ENCODE measurements at regions not wholly inside any gene's neighbourhood (a gene's known extent, or its start where the extent isn't known, plus 50 kb on each side); places are given as distances from the start of the nearest gene placed in this dataset.
A peak's percentile ranks its signal among the peaks of the same experiment; 100 is the strongest.

DNA sequence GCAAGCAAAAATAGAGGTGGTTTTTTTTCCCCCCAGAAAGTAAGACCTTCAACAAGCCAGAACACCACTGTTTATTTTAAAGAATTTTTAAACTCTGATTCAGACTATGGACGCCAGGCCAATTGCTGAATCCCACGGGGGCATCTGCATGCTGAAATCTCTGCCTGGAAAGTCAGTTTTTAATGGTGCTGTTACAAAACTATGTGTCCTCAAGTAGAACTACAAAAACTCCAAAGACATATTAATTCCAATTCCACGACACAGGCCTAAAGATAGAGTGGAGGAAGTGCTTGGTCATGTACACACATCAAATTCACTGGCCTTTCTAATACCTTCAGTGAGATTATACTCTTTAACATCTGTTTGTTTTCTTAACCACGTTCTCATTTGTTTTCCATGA is 490.5 kb upstream of the NR2F2 start:
- H3K27ac Mint-ChIP-seq: peak overlapping the region; percentile 6
- no peak overlapping the region for H3K4me3 Mint-ChIP-seq
- DNase-seq (ENCODE audit: low spot score in 2 of 2) (no peak), ATAC-seq (no peak)
- no peaks in the 10 kb centered on the region for H3K36me3 Mint-ChIP-seq
- peaks cover 8% of the 10 kb centered on the region for H3K4me1 Mint-ChIP-seq
- H3K9me3 Mint-ChIP-seq: no peaks in the 10 kb centered on the region

DNA sequence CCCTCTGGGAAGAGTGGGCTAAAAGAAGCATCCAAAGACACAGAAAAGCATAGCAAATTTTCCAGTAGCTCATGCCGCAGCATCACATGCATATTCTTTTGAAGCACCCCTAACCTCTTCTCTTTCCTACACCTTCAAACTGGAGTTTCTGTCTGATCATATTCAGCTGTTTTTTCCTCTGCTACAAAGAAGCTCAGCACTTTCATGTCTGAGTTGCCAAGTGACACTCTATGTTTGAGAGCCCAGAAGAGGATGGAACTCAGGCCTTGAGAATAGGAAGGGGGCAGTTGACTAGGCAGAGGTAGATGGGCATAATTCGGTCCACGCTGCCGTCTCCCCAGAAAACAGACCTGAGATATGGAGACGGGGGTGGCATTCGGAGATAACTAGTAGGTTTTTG is 489.6 kb upstream of the NR2F2 start:
- Mint-ChIP-seq H3K4me1 (peaks cover 8% of the 10 kb centered on the region), H3K9me3 (no peaks in the 10 kb centered on the region), H3K4me3 (no peak overlapping the region), H3K36me3 (no peaks in the 10 kb centered on the region), H3K27ac (no peak overlapping the region)
- ATAC-seq (no peak), DNase-seq (ENCODE audit: low spot score in 2 of 2) (no peak)

DNA sequence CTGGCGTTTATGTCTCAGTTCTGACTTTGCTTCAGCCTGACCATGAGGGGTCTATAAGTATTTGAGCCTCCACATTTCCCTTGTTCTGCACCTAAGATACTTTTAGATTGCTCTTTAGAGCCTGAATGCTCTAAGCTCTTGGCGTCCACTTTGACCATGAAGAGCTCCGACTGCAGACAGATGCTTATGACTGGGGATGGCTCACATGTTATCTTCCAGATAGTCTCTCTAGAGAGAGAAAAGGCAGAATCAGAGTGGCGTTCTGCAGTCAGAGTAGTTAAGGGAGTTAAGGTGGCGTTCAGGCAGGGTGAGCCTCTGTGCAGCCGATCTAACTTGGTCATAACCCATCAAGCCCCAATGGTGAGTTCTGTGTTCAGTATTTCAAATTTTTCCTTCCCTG is 487.9 kb upstream of the NR2F2 start:
- Mint-ChIP-seq H3K4me3 (no peak overlapping the region), H3K9me3 (peaks cover 4% of the 10 kb centered on the region), H3K36me3 (no peaks in the 10 kb centered on the region), H3K4me1 (peaks cover 8% of the 10 kb centered on the region), H3K27ac (no peak overlapping the region)
- ATAC-seq (no peak), DNase-seq (ENCODE audit: low spot score in 2 of 2) (no peak)

DNA sequence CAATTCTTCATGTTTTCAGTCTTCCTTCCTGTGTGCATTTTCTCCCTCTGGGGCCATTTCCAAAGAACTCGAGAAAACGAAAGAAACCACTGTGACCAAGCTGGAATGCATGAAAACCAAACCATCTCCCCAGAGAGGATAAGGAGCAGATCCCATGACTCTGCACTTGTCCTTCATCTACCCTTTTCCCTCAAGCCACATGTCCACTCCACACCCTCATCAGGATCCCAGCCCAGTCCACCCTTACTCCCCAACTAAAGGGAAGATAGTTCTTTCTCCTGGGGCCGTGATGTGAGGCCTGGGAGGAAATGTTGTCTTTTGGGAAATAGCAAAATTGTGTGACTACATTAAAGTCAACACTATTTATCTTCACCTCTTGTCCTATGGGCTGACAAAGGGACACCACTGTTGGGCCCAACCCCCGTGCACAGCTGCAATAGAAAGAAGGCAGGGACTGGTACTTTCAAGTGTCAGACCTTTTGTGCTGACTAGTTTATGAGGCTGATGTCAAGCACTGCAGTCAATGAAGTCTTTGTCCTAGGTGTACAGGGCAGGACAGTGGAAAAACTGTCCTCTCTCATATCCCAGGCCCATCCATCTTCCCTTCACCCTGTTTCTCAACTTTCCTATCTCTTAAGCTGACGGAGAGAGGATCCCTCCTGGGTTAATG is 487.1 kb upstream of the NR2F2 start:
- H3K4me1 Mint-ChIP-seq: peaks cover 8% of the 10 kb centered on the region
- no peak overlapping the region for H3K27ac Mint-ChIP-seq
- H3K9me3 Mint-ChIP-seq: peaks cover 4% of the 10 kb centered on the region
- DNase-seq (ENCODE audit: low spot score in 2 of 2): no peak
- ATAC-seq: no peak
- no peak overlapping the region for H3K4me3 Mint-ChIP-seq
- no peaks in the 10 kb centered on the region for H3K36me3 Mint-ChIP-seq

DNA sequence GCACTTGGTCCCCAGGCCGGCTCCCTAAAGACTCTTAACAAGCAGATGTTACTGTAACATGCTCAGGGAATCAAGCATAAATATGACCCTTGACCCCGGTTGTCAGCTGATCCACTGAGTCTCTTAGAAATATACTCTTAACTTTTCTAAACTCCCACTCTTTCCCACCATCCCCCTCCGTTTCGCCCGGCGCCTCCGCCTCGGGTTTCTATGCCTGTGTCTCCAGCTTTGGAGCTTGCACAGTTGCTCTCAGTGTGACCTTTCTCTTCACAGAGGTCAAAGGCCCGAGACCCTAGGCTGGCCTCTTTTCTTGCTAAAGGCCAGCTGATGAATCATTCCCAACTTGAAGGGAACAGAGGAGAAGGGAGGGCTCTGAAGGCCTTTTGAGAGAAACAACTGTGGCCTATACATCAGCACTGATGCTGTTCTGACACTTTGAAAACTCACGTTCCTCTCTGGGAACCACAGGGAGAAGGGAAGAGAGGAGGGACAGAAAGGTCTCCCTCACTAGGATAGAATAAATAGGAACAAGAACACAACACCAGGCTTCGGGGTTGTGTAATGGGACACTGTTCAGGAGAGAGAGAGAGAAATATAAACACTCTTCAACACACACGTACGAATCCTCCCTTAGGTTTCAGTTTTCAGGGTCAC is 484.5 kb upstream of the NR2F2 start:
- peaks cover 4% of the 10 kb centered on the region for H3K9me3 Mint-ChIP-seq
- no peak overlapping the region for H3K4me3 Mint-ChIP-seq
- no peaks in the 10 kb centered on the region for H3K36me3 Mint-ChIP-seq
- H3K27ac Mint-ChIP-seq: no peak overlapping the region
- DNase-seq (ENCODE audit: low spot score in 2 of 2) (no peak), ATAC-seq (no peak)
- no peaks in the 10 kb centered on the region for H3K4me1 Mint-ChIP-seq

DNA sequence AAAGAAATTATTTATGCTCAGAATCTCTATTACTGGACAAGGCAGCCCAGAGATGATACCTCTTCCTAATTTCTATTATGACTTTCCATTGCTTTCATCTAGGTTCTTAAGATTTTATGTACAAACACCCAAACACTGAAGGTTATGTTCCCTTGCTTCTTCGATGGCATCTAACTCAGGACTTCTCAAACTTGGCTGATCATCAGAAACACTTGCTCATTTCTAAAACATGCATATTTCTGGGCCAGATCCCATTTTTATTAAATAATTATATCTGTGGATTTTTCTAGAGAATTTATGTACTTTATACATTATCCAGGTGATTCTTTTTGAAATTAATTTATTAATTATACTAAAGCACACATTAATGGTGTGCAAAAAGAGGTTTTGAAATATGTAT is 482.4 kb upstream of the NR2F2 start:
- ATAC-seq (no peak), DNase-seq (ENCODE audit: low spot score in 2 of 2) (no peak)
- peaks cover 4% of the 10 kb centered on the region for H3K9me3 Mint-ChIP-seq
- no peak overlapping the region for H3K27ac Mint-ChIP-seq
- H3K4me3 Mint-ChIP-seq: no peak overlapping the region
- no peaks in the 10 kb centered on the region for H3K4me1 Mint-ChIP-seq
- H3K36me3 Mint-ChIP-seq: no peaks in the 10 kb centered on the region

DNA sequence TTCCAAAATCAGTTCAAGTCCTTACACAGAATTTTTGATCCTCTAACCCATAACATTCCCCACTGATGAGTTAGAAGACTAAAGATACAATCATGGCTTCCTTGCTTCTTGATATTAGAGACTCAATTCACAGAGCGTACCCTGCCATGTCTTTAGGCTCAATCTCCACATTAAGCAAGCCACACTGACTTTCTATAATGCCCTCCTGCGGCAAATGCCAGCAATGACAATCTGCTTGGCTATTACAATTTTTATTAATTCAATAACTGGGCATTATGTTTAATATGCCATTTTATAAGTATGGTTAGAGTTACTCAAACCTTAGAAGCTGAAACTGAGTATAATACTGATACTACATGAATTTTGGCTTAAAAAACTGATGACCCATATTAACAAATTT is 479.7 kb upstream of the NR2F2 start:
- H3K4me1 Mint-ChIP-seq: no peaks in the 10 kb centered on the region
- DNase-seq (ENCODE audit: low spot score in 2 of 2) (no peak), ATAC-seq (no peak)
- no peak overlapping the region for H3K4me3 Mint-ChIP-seq
- no peaks in the 10 kb centered on the region for H3K36me3 Mint-ChIP-seq
- H3K9me3 Mint-ChIP-seq: peaks cover 4% of the 10 kb centered on the region
- no peak overlapping the region for H3K27ac Mint-ChIP-seq

DNA sequence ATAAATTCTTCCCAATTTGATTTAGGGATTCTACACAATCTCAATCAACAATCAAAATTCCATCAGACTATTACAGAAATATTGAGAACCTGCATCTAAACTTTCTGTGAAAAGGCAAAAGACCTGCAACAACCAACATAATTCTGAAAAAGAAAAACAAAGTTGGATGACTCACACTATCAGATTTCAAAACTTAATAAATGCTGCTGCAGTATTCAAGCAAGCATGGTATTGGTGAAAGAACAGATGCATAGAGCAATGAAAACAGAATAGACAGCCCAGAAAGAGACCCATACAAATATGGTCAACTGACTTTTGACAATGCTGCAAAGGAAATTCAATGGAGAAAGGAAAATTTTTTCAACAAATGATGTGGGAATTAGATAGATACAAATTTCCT is 477.1 kb upstream of the NR2F2 start:
- Mint-ChIP-seq H3K4me1 (no peaks in the 10 kb centered on the region), H3K9me3 (no peaks in the 10 kb centered on the region), H3K36me3 (no peaks in the 10 kb centered on the region), H3K4me3 (no peak overlapping the region), H3K27ac (no peak overlapping the region)
- DNase-seq (ENCODE audit: low spot score in 2 of 2): no peak
- no peak for ATAC-seq

DNA sequence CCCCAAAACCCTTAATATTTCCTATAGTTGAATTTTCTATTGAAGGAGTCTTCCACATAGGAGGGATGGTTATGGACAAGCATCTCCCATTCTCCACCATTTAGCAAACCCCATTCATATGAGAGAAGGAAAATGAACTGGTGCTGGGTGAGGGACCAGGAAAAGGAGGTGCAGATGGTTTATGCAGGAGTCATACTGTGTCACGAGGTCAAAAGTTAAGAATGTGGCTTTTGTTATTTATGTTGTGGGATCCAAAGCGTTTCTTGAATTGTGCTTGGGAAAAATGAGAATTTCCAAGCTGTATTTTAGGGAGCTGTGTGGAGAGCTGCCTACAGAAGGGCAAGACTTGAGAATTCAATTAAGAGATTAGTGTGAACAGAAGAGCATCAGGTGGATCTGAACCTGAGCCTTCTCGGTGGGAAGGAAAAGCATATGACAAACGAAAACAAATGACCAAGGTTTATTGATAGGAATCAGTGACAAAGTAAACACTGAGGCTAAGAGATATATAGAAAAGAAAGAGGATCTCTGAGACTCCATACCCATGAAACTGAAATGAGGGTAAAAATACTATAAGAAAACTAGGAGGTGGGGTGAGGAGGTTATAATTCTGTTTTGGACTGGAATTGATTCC is 473.3 kb upstream of the NR2F2 start:
- ATAC-seq (no peak), DNase-seq (ENCODE audit: low spot score in 2 of 2) (no peak)
- Mint-ChIP-seq H3K9me3 (no peaks in the 10 kb centered on the region), H3K4me3 (no peak overlapping the region), H3K4me1 (no peaks in the 10 kb centered on the region), H3K27ac (no peak overlapping the region), H3K36me3 (no peaks in the 10 kb centered on the region)

DNA sequence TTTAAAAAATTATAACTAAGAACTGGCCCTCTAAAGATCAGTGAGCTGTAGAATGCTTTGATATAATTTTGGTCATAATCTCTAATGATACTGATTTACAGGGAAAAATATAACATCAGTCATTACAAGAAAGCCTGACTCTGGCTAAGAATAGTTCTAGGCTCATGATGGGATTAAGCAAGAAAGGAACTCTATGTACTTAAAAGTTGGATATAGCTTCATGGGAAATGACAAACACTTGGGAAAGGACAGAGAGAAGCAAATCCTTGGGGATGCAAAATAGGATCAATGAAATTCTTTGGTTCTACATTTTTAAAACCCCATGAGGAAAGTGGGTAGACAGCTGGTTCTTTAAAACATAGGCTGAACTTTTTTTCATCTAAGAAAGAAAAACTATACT is 472.7 kb upstream of the NR2F2 start:
- Mint-ChIP-seq H3K36me3 (no peaks in the 10 kb centered on the region), H3K4me3 (no peak overlapping the region)

DNA sequence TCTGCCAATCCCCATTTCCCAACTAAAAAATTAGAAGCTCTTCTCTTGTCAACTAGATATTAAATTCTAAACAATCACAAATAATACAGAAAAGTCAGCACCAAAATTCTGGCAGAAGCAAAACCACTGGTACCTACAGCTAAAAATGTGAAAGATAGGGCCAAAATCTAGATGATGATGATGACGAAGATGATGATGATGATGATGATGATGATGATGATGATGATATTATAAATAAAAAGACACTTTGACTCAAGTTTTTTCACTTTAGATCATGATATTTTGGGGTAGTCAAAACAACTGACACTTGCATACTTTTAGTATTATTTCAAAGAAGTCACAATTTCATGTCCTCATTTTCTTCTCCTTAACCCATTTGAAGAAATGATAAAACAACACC is 470.1 kb upstream of the NR2F2 start:
- no peak for DNase-seq (ENCODE audit: low spot score in 2 of 2)

More for the DNA sequence above, 472.7 kb upstream of the NR2F2 start:
- Mint-ChIP-seq H3K4me1 (no peaks in the 10 kb centered on the region), H3K27ac (no peak overlapping the region), H3K9me3 (no peaks in the 10 kb centered on the region)
- no peak for ATAC-seq
- DNase-seq (ENCODE audit: low spot score in 2 of 2): no peak

DNA sequence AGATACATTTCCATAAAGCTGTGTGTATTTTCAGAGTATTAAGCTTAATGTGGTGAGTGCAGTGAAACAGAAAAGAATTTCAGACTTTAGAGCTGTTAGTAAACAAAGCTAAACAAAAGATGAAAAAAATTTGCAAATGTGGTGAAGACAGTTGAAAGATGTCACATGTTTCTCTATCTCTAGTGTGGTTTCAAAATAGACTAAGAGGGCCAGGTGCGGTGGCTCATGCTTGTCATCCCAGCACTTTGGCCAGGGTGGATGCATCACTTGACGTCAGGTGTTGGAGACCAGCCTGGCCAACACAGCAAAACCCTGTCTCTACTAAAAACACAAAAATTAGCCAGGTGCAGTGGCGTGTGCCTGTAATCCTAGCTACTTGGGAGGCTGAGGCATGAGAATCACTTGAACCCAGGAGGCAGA is 466.0 kb upstream of the NR2F2 start:
- H3K9me3 Mint-ChIP-seq: no peaks in the 10 kb centered on the region
- H3K4me3 Mint-ChIP-seq: no peak overlapping the region
- ATAC-seq: peak; percentile 64
- DNase-seq (ENCODE audit: low spot score in 2 of 2): no peak
- H3K36me3 Mint-ChIP-seq: no peaks in the 10 kb centered on the region
- H3K4me1 Mint-ChIP-seq: peaks cover 24% of the 10 kb centered on the region
- H3K27ac Mint-ChIP-seq: no peak overlapping the region

More for the DNA sequence above, 470.1 kb upstream of the NR2F2 start:
- Mint-ChIP-seq H3K36me3 (no peaks in the 10 kb centered on the region), H3K9me3 (no peaks in the 10 kb centered on the region), H3K4me3 (no peak overlapping the region), H3K27ac (no peak overlapping the region), H3K4me1 (peaks cover 9% of the 10 kb centered on the region)
- ATAC-seq: no peak

DNA sequence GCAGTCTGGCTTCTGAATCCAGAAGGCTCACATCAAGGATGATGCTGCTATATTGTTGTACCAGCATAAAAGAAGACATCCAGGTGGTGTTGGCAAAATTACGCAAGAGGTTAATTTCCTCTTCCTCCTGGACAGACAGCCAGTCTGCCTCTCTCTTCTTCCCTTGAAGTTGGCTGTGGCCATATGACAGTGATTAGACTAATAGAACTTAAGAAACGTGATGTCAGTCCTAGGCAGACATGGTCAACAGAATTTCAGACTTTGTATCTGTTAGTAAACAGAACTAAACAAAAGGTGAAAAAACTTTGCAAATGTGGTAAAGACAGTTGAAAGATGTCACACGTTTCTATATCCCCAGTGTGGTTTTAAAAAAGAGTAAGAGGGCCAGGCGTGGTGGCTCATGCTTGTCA is 465.2 kb upstream of the NR2F2 start:
- DNase-seq (ENCODE audit: low spot score in 2 of 2): no peak
- Mint-ChIP-seq H3K27ac (no peak overlapping the region), H3K4me1 (peaks cover 24% of the 10 kb centered on the region), H3K9me3 (no peaks in the 10 kb centered on the region), H3K4me3 (no peak overlapping the region), H3K36me3 (no peaks in the 10 kb centered on the region)
- ATAC-seq: no peak

DNA sequence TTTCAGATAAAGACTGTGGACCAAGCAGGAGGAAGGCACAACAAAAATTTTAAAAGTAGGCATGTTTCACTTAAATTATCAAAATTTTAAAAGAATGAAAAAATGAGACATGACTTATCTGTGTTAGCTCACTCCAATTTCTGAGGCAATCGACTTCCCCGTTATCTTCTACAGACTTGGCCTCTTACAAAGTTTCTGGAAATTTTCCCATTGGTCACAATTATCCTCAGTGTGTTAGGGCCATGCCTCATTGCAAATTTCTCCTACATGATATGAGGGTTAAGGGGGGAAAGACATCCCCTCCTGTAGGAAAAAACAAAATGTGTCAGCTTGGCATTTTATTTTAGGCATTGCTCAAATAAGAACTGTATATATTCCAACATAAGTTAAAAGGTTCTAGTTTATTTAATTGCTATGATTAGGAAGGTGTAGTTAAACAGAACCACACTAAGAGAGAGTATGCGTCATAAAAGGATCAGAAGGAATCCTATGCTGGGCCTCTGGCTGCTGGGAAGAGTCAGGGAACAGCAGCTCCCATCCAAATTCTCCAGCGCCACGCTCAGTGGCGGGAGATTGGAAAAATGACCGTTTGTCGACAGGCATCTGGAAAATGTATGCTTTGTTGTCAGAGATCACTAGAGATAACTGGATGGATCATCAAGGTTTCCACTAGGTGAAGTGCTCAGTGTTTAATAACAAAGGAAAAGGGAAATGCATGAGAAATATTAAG is 463.6 kb upstream of the NR2F2 start:
- DNase-seq (ENCODE audit: low spot score in 2 of 2): no peak
- Mint-ChIP-seq H3K27ac (no peak overlapping the region), H3K36me3 (no peaks in the 10 kb centered on the region), H3K4me1 (peaks cover 24% of the 10 kb centered on the region), H3K4me3 (no peak overlapping the region), H3K9me3 (no peaks in the 10 kb centered on the region)
- no peak for ATAC-seq

DNA sequence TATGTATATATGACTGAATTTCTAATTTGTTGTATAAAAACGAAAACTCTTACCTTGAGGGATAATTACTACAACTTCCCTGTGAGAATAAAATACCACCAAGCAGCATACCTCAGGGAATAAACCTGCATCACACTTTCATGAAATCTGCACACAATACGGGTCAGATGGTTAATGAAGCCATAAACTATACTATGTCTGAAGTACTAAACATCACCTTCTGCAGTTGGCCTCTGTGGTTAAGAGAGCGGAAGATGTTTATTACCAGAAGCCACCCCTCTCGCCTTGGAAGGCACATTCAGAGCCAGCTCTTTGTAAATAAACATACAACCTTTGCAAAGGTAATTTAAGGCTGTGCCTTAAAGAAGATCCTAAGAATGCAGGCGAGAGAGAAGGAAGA is 462.1 kb upstream of the NR2F2 start:
- no peaks in the 10 kb centered on the region for H3K9me3 Mint-ChIP-seq
- DNase-seq (ENCODE audit: low spot score in 2 of 2) (no peak), ATAC-seq (peak; percentile 45)
- H3K27ac Mint-ChIP-seq: no peak overlapping the region
- no peaks in the 10 kb centered on the region for H3K36me3 Mint-ChIP-seq
- H3K4me3 Mint-ChIP-seq: no peak overlapping the region
- peaks cover 24% of the 10 kb centered on the region for H3K4me1 Mint-ChIP-seq

DNA sequence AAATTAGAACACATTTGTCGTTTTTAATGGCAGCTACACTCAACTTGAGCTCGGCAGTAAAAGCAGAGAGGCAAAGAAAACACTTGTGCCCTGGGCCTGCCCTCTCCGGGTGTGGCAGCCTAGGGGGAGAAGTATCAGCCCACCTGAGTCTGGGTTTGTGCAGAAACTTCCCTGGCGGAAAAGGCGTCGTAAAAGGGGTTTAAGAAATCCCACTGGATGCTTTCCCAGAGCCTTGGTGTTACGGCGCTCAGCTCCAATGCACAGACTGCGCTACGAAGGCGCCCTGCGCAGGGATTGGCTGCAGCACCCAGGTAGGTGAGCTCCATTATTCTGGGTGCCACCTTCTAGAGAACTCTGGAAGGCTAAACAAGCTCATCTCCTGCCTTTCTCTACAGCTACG is 461.5 kb upstream of the NR2F2 start:
- DNase-seq (ENCODE audit: low spot score in 2 of 2): no peak
- Mint-ChIP-seq H3K4me3 (no peak overlapping the region), H3K36me3 (no peaks in the 10 kb centered on the region), H3K27ac (no peak overlapping the region), H3K9me3 (no peaks in the 10 kb centered on the region), H3K4me1 (peaks cover 23% of the 10 kb centered on the region)
- no peak for ATAC-seq

Data from stimulated activated effector memory CD8-positive, alpha-beta T cell treated with anti-CD3 and anti-CD28 coated beads, Interleukin-12 subunit alpha, Interleukin-12 subunit beta, amount 100 ng/mL, for 72 hours (primary cell).